GM18867 (cell line): ENCODE measurements at regions not wholly inside any gene's neighbourhood (a gene's known extent, or its start where the extent isn't known, plus 50 kb on each side); places are given as distances from the start of the nearest gene placed in this dataset.

Experiments
- ATAC-seq: cut with Tn5 transposase; IDR thresholded peaks from one replicate; pipeline ENCODE4 v1.9.1; 2021; ENCODE audit warnings: mild to moderate bottlenecking, moderate library complexity; ENCODE audit not compliant: unreplicated experiment

- ATAC-seq = no peak
Observed at GRCh38 chr3:87175732-87176131, 51.4 kb upstream of the CHMP2B start.

- ATAC-seq = no peak
Observed at GRCh38 chr3:87173776-87174175, 53.3 kb upstream of the CHMP2B start.

GRCh38 chr3:87173071-87173470 is 54.0 kb upstream of the CHMP2B start:
- no peak for ATAC-seq

GRCh38 chr3:87167628-87168456 is 59.3 kb upstream of the CHMP2B start:
- peak; percentile 95 for ATAC-seq

GRCh38 chr3:87164245-87164644 is 62.9 kb upstream of the CHMP2B start:
- no peak for ATAC-seq

- no peak for ATAC-seq
Observed at GRCh38 chr3:87161851-87162250, 65.3 kb upstream of the CHMP2B start.

GRCh38 chr3:87161417-87161816 is 65.7 kb upstream of the CHMP2B start:
- no peak for ATAC-seq

GRCh38 chr3:87161013-87161412 is 66.1 kb upstream of the CHMP2B start:
- ATAC-seq = no peak

- ATAC-seq = no peak
Observed at GRCh38 chr3:87158823-87159222, 68.3 kb upstream of the CHMP2B start.

- ATAC-seq = no peak
Observed at GRCh38 chr3:87148020-87148419, 79.1 kb upstream of the CHMP2B start.

- ATAC-seq = no peak
Observed at GRCh38 chr3:87147562-87147961, 79.5 kb upstream of the CHMP2B start.

GRCh38 chr3:87145553-87145952 is 81.6 kb upstream of the CHMP2B start:
- peak; percentile 76 for ATAC-seq

- ATAC-seq = no peak
Observed at GRCh38 chr3:87136066-87136596, 91.0 kb upstream of the CHMP2B start.

GRCh38 chr3:87135412-87135811 is 91.7 kb upstream of the CHMP2B start:
- no peak for ATAC-seq

- ATAC-seq = no peak
Observed at GRCh38 chr3:87132801-87133200, 94.3 kb upstream of the CHMP2B start.

- ATAC-seq = no peak
Observed at GRCh38 chr3:87128006-87128405, 99.1 kb upstream of the CHMP2B start.

- ATAC-seq = no peak
Observed at GRCh38 chr3:87127281-87127680, 99.8 kb upstream of the CHMP2B start.

GRCh38 chr3:87126321-87126720 is 100.8 kb upstream of the CHMP2B start:
- no peak for ATAC-seq

GRCh38 chr3:87125116-87125515 is 102.0 kb upstream of the CHMP2B start:
- ATAC-seq = no peak

GRCh38 chr3:87122766-87123165 is 104.3 kb upstream of the CHMP2B start:
- ATAC-seq = no peak

- ATAC-seq = no peak
Observed at GRCh38 chr3:87121856-87122255, 105.3 kb upstream of the CHMP2B start.

- ATAC-seq = no peak
Observed at GRCh38 chr3:87120881-87121280, 106.2 kb upstream of the CHMP2B start.

- ATAC-seq = no peak
Observed at GRCh38 chr3:87120236-87120635, 106.9 kb upstream of the CHMP2B start.
